ENCODE measurements at regions not wholly inside any gene's neighbourhood (a gene's known extent, or its start where the extent isn't known, plus 50 kb on each side); places are given as distances from the start of the nearest gene placed in this dataset.

DNA sequence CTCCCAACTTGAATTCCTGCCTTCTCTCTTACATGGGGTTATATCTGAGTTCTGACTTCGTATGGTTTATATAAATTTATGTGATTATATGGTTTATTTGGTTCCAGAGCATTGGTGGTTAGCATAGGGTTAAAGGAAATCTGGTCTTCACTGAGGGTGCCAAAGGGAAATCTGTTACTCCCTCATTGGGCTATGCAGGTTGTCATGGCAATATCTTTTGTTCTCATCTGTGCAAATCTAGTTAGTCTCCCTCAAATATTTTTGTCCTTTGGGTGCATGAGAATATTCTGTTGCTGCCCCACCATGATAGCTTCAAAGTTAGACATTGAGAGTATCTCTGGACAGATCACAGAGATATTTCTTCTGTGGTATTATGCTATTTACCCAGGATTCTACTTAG lies 71.8 kb upstream of the OTUD4 start:
- TF ChIP-seq, protein P1, sequence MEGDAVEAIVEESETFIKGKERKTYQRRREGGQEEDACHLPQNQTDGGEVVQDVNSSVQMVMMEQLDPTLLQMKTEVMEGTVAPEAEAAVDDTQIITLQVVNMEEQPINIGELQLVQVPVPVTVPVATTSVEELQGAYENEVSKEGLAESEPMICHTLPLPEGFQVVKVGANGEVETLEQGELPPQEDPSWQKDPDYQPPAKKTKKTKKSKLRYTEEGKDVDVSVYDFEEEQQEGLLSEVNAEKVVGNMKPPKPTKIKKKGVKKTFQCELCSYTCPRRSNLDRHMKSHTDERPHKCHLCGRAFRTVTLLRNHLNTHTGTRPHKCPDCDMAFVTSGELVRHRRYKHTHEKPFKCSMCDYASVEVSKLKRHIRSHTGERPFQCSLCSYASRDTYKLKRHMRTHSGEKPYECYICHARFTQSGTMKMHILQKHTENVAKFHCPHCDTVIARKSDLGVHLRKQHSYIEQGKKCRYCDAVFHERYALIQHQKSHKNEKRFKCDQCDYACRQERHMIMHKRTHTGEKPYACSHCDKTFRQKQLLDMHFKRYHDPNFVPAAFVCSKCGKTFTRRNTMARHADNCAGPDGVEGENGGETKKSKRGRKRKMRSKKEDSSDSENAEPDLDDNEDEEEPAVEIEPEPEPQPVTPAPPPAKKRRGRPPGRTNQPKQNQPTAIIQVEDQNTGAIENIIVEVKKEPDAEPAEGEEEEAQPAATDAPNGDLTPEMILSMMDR (conservative IDR thresholded peaks at IDR 0.05) = no peak
- TF ChIP-seq EZH2 (IDR thresholded peaks at IDR 0.05; ENCODE audit: low read depth) = no peak
